ENCODE measurements at regions not wholly inside any gene's neighbourhood (a gene's known extent, or its start where the extent isn't known, plus 50 kb on each side); places are given as distances from the start of the nearest gene placed in this dataset.

GRCh38 chr10:4334015-4334414 is 492.0 kb upstream of the AKR1E2 start:
- TF ChIP-seq POLR2A (IDR thresholded peaks at IDR 0.05; ENCODE audit: low read depth, low read length) = no peak
- TF ChIP-seq POLR2AphosphoS5 (IDR thresholded peaks at IDR 0.05; ENCODE audit: low read depth, low read length) = no peak

Data from GM12892 (cell line).